ENCODE measurements at regions not wholly inside any gene's neighbourhood (a gene's known extent, or its start where the extent isn't known, plus 50 kb on each side); places are given as distances from the start of the nearest gene placed in this dataset.

DNA sequence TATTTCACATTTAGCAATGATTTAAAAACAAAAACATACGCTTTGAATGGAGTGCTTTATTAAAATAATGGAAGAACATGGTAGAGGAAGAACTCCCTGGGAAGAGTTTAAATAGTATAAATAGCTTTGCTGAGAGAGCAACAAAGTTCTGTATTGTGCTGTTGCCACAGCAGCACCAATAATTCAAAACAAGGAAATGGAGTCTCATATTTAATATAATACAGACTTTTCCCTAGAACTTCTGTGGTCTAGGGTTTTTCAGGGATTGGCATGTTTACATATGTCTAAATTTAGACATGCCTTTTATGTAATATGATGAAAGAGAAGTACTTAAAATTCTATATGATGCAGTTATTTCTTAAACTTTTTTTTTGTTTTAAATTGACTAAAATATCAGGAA lies 217.2 kb upstream of the HDAC9 start:
- TF ChIP-seq, protein P1, sequence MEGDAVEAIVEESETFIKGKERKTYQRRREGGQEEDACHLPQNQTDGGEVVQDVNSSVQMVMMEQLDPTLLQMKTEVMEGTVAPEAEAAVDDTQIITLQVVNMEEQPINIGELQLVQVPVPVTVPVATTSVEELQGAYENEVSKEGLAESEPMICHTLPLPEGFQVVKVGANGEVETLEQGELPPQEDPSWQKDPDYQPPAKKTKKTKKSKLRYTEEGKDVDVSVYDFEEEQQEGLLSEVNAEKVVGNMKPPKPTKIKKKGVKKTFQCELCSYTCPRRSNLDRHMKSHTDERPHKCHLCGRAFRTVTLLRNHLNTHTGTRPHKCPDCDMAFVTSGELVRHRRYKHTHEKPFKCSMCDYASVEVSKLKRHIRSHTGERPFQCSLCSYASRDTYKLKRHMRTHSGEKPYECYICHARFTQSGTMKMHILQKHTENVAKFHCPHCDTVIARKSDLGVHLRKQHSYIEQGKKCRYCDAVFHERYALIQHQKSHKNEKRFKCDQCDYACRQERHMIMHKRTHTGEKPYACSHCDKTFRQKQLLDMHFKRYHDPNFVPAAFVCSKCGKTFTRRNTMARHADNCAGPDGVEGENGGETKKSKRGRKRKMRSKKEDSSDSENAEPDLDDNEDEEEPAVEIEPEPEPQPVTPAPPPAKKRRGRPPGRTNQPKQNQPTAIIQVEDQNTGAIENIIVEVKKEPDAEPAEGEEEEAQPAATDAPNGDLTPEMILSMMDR (IDR thresholded peaks at IDR 0.05; ENCODE audit: low read length, missing control alignments): no peak
- no peak for DNase-seq (ENCODE audit: low read depth)
- no peak overlapping the region for H3K4me3 ChIP-seq (replicated peaks; ENCODE audit: low read depth, low read length)

DNA sequence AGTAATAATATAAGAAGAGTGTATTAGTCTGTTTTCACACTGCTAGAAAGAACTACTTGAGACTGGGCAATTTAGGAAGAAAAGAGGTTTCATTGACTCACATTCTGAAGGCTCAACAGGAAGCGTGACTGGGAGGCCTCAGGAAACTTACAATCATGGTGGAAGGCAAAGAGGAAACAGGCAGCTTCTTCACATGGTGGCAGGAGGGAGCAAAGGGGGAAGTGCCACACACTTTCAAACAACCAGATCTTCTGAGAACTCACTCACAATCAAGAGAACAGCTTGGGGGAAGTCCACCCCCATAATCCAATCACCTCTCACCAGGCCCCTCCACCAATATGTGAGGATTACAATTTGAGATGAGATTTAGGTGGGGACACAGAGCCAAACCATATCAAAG lies 212.5 kb upstream of the HDAC9 start:
- no peak for DNase-seq (ENCODE audit: low read depth)
- H3K4me3 ChIP-seq (replicated peaks; ENCODE audit: low read depth, low read length): no peak overlapping the region
- TF ChIP-seq, protein P1 (IDR thresholded peaks at IDR 0.05; ENCODE audit: low read length, missing control alignments): no peak

DNA sequence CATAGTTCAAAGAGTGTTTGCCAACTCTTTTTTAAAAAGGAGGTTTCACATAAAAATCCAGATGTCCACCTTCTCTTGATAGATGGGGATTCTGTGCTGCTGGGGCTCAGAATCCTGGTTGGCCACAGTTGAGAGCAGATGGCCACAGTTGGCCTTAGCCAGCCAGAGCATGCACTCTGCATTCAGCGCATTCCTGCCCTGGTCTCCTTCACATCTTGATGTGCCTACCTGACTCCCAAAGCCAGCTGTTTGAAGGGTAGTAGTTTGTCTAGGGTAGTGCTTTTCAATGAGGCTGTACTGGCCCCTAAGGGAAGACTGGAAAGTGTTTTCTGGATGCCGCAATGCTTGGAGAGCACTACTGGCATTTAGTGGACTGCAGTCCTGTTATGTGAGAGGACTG lies 208.1 kb upstream of the HDAC9 start:
- no peak overlapping the region for H3K4me3 ChIP-seq (replicated peaks; ENCODE audit: low read depth, low read length)
- TF ChIP-seq, protein P1 (IDR thresholded peaks at IDR 0.05; ENCODE audit: low read length, missing control alignments): no peak
- DNase-seq (ENCODE audit: low read depth): no peak

DNA sequence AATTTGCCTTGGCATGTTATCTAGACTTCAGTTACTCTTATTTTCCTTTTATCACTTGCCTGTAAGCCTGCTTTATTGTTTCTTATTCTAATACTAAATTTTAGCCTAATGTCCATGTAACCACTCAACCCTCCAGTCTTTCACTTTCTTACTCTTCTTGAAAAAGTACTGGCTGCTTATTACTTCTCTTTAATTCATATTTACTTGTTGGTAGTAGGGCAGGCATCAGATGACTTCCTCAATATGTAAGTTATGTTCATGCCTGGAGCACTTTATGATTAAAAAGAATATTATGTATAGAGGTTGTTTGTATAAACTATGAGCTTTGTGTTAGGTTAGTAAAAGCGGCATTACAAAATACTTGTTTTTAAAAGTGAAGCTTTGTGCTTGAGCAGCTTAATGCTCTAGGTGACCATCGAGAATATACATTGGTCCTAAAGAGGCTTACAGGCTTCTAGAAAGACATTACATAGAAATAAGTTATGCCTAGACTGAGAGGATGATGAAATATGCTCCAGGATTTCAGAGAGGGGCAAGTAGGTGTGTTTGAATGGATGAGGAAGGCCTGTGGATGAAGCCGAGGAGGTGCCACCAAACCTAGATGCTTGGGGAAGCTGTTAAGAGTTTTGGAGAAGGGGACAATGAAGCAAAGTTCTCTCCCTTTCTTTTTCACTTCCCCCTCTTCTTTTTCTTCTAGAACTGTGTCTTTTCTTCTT lies 207.1 kb upstream of the HDAC9 start:
- no peak for DNase-seq (ENCODE audit: low read depth)
- TF ChIP-seq, protein P1 (IDR thresholded peaks at IDR 0.05; ENCODE audit: low read length, missing control alignments): no peak
- H3K4me3 ChIP-seq (replicated peaks; ENCODE audit: low read depth, low read length): no peak overlapping the region

DNA sequence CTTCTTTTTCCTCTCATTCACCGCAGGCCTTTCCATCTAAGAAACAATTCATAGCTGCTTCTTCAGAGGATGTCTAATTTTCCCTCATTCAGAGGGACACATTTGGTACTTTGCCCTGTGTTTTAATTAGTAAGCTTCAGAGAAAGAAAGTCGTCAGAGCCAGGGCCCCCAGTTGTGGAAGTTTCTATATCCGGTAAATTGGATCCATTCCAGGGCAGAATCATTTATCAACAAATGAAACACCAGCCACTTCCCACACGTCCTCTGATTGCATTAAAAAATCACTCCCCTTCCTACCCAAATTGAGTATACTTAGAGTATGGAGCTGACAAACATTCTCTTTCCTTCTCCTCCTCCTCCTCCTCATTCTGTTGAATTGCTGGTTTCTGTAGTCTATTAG lies 205.8 kb upstream of the HDAC9 start:
- peak; percentile 14 for DNase-seq (ENCODE audit: low read depth)
- TF ChIP-seq, protein P1 (IDR thresholded peaks at IDR 0.05; ENCODE audit: low read length, missing control alignments): no peak
- no peak overlapping the region for H3K4me3 ChIP-seq (replicated peaks; ENCODE audit: low read depth, low read length)

DNA sequence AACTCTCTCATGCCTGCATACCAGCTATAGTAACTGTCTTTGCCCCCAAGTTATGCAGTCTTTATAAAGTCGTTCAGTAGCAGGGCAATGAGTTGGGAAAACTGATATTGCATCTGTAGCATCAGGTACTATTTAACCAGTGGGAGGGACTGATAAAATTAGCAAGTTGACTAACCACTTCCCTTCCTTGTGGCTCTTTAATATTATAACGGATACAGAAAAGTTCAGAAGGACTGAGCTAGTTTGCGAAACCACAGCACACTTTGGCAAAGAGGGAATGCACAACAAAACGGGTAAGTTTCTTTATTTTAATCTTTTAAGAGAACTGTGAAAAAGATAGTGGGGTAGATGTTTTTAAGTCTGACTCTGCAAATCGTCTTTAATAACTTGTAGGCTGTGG lies 205.3 kb upstream of the HDAC9 start:
- TF ChIP-seq, protein P1 (IDR thresholded peaks at IDR 0.05; ENCODE audit: low read length, missing control alignments): no peak
- DNase-seq (ENCODE audit: low read depth): peak; percentile 23
- no peak overlapping the region for H3K4me3 ChIP-seq (replicated peaks; ENCODE audit: low read depth, low read length)

DNA sequence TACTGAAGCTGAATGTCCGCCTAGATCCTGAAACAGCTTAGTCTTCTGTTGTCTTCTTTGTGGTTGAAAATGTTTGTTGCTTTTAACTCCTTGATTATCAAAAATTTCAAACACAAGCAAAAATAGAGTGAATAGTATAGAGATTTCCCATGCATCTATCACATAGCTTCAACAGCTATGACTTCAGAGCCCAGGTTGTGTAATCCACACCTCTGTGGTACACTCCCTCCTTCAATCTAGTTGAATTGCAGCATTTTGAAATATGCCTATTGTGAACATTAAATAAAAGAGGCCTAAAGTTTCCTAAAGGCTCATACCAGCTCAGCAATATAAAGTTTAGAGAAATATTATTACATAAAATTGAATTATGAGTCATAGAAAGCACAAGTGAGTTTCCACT lies 204.7 kb upstream of the HDAC9 start:
- TF ChIP-seq, protein P1 (IDR thresholded peaks at IDR 0.05; ENCODE audit: low read length, missing control alignments): no peak
- peak; percentile 58 for DNase-seq (ENCODE audit: low read depth)
- no peak overlapping the region for H3K4me3 ChIP-seq (replicated peaks; ENCODE audit: low read depth, low read length)
